ENCODE measurements at regions not wholly inside any gene's neighbourhood (a gene's known extent, or its start where the extent isn't known, plus 50 kb on each side); places are given as distances from the start of the nearest gene placed in this dataset.
"Not testable (repeated sequence)": the region's sequence is repeated elsewhere in the genome, so short reads cannot be mapped to it uniquely, and the experiment has no call there.

GRCh38 chr12:74170645-74171477 lies 366.8 kb upstream of the ATXN7L3B start:
- no peak for DNase-seq

DNA sequence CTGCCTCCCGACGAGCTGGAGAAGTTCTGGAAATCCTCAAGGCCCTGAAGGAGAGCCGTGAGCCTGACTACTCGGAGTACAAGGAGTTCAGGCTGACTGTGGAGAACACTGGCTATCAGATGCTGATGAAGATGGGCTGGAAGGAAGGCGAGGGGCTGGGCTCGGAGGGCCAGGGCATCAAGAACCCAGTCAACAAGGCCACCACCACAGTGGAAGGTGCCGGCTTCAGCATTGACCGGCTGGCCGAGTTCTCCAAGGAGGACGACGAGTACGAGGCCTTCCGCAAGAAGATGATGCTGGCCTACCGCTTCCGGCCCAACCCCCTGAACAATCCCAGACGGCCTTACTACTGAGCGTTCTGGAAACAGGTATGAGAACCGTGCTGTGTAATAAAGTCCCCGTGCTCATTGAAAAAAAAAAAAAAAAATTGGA lies 366.1 kb upstream of the ATXN7L3B start:
- DNase-seq, result no peak

DNA sequence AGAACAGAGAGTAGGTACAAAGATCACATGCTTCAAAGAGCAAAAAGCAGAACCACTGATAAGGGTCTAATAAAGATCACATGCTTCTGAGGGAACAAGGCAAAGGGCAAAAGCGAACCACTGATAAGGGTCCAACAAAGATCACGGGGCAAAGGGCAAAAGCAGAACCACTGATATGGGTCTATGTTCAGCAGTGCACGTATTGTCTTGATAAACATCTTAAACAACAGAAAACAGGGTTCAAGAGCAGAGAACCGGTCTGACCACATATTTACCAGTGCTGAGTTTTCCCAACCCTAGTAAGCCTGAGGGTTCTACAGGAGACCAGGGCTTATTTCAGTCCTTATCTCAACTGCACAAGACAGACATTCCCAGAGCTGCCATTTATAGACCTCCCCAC lies 362.7 kb upstream of the ATXN7L3B start:
- DNase-seq, result not testable (repeated sequence)

GRCh38 chr12:74185360-74185759 lies 352.3 kb upstream of the ATXN7L3B start:
- DNase-seq, result no peak

DNA sequence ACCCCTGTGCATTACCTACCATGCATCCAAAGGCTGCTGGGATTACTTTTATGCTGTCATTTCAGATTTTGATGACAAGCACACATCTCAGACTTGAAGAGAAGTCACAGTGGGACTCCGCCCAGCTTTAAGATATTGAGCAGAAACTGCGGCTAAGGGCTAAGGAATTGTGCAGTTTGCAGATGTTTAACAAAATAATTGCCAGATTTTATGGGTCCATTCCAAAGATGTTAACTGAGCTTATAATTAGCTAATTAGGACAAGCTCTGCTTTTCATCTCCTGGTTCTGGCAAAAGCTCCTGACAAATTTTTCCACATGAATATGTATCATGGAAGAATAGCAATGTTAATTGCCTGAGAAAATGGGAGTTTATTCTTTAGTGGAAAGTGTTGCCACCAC lies 344.4 kb upstream of the ATXN7L3B start:
- no peak for DNase-seq

GRCh38 chr12:74204236-74204635 lies 333.4 kb upstream of the ATXN7L3B start:
- DNase-seq, result no peak

GRCh38 chr12:74227846-74228545 lies 309.6 kb upstream of the ATXN7L3B start:
- no peak for DNase-seq

DNA sequence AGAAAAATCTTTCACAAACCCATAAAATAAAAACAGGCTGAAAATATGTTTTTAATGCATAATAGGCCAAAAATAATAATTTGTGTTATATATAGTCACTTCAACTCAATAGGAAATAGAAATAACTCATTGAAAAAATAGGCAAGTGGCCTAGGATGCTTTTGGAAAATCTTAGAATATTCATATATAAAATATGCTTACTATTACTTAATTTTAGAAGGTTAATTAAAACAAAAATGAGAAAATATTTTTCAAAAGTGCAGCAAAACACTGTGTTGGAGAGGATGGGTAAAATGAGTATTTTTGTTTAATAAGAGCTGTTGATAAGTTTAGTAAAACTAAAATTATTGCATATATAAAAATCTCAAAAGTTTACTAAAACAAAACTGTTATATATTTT lies 308.0 kb upstream of the ATXN7L3B start:
- DNase-seq, result no peak

GRCh38 chr12:74235342-74235741 lies 302.3 kb upstream of the ATXN7L3B start:
- DNase-seq, result no peak

DNA sequence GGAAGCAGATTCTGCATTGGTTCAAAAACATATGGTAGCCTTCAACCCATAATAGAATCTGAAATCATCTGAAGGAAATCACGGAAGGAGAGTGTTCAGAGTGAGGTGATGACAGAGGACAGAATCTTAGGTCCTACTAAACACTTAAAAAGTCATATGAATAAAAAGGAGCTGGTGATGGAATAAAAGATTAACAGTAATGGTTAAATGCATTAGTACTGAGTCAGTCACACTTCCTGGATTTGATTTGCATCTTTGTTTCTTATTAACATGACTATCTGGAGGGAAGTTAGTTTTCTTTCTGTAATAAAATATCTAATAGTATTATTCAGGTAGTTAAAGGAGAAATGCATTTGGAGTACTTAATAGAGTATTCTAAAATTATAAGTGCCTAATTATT lies 296.3 kb upstream of the ATXN7L3B start:
- DNase-seq, result no peak

DNA sequence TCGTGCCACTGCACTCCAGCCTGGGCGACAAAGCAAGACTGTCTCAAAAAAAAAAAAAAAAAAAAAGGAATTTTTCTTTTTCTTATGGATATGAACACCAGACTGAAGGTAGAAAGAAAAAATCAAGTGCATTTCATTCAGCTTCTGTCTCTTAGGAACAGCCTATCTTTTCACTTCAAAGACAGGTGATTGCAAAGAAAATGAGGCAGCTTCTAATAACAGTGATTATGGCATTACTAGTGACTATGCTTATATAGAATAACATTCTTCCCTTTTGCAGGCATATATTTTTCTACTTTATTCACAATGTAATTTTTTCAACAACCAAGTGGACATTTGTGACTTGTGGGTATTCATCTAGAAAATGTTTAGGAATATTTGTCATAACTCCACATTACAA lies 295.5 kb upstream of the ATXN7L3B start:
- no peak for DNase-seq

DNA sequence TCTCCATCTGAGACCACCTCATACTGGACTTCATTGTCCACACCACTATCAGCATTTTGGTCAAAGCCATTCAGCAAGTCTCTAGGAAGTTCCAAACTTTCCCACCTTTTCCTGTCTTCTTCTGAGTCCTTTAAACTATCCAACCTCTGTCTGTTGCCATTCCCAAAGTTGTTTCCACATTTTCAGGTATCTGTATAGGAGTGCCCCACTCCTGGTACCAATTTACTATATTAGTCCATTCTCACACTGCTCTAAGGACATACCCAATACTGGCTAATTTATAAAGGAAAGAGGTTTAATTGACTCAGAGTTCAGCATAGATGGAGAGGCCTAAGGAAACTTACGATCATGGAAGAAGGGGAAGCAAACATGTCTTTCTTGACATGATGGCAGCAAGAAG lies 292.2 kb upstream of the ATXN7L3B start:
- DNase-seq, result no peak

GRCh38 chr12:74250891-74251290 lies 286.7 kb upstream of the ATXN7L3B start:
- DNase-seq, result no peak

- not testable (repeated sequence) for DNase-seq
Observed at GRCh38 chr12:74253826-74254225, 283.8 kb upstream of the ATXN7L3B start.

DNA sequence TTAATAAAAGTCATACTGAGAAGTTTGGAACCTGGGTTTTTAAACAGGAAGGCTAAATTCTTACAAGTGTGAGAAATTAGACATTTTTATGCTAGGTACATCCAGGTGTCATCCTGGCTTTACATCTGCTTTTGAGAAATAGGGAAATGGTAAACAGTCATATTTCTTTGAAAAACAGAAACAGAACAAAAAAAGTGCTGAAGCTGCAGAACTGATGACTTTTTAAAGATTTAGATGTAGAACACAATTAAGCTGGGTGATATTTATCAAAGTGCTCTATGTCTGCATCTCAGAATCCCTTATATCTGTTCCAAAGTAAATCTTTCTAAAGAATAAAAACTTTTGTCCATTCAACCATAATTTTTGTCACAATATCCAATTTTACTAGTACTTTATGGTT lies 282.9 kb upstream of the ATXN7L3B start:
- DNase-seq, result no peak

GRCh38 chr12:74259199-74259598 lies 278.4 kb upstream of the ATXN7L3B start:
- no peak for DNase-seq

GRCh38 chr12:74264692-74265091 lies 272.9 kb upstream of the ATXN7L3B start:
- DNase-seq, result no peak

DNA sequence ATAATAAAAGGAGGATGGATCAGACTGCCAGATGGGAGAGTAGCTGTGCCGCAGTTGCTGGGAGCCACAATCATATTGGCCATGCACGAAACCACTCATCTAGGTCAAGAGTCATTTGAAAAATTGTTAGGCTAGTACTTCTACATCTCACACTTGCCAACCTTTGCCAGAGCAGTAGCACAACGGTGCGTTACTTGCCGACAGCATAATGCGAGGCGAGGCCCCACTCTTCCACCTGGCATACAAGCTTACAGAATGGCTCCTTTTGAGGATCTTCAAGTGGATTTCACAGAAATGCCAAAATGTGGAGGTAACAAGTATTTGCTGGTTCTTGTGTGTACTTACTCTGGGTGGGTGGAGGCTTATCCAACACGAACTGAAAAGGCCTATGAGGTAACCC lies 268.3 kb upstream of the ATXN7L3B start:
- DNase-seq, result not testable (repeated sequence)

DNA sequence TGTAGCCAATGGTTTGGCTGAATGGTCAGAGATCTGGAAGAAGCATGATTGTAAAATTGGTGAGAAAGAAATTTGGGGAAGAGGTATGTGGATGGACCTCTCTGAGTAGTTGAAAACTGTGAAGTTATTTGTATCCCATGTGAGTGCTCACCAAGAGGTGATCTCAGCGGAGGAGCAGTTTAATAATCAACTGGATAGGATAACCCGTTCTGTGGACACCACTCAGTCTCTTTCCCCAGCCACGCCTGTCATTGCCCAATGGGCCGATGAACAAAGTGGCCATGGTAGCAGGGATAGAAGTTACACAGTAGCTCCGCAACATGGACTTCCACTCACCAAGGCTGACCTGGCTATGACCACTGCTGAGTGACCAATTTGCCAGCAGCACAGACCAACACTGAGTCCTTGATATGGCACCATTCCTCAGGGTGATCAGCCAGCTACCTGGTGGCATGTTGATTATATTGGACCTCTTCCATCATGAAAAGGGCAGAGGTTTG lies 257.4 kb upstream of the ATXN7L3B start:
- DNase-seq, result no peak

- DNase-seq, result not testable (repeated sequence)
Observed at GRCh38 chr12:74281401-74282180, 256.0 kb upstream of the ATXN7L3B start.

GRCh38 chr12:74283646-74284045 lies 254.0 kb upstream of the ATXN7L3B start:
- no peak for DNase-seq

- no peak for DNase-seq
Observed at GRCh38 chr12:74285773-74286172, 251.9 kb upstream of the ATXN7L3B start.

DNA sequence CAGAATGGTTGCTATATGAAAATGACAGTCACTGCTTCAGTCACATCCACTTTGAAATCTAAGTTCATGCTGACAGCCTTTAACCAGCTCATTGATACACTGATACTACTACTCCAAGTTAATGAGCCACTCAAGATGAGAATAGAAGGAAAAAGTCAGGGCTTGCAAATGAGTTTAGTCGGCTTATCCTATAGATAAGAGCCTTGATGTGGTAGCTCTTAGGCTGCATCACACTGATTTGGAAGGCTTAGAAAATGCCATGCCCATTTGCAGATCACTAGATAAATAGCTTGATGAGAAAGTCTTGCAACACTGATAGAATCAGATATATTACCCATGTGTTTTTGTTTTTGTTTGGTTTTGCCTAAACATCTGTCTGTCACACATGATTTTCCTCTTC lies 251.4 kb upstream of the ATXN7L3B start:
- DNase-seq, result no peak

All from right hindlimb (tissue), 1 donor.